B cell (primary cell): ENCODE measurements at regions not wholly inside any gene's neighbourhood (a gene's known extent, or its start where the extent isn't known, plus 50 kb on each side); places are given as distances from the start of the nearest gene placed in this dataset.

Experiments used
- ATAC-seq: fragments of 200-7000 bp; cut with Tn5 transposase; one replicate; pipeline ENCODE4 v1.10.0; 2021; ENCODE audit warnings: low read depth, mild to moderate bottlenecking, moderate number of reproducible peaks, moderate library complexity
- CTCF ChIA-PET: fragments of 350-600 bp; sonication (Branson Sonifier 250); formaldehyde crosslinking; loops from one replicate; lab custom pipeline; 2021; ENCODE audit warnings: antibody characterized with exemption, inconsistent platforms; lab: Charles Lee
- POLR2A ChIA-PET: fragments of 350-600 bp; sonication (Branson Sonifier 250); formaldehyde crosslinking; loops from one replicate; lab custom pipeline; 2021; ENCODE audit warnings: antibody characterized with exemption; lab: Charles Lee
- DNase-seq: peaks from one replicate; pipeline ENCODE4 v3.0.0; 2013
- H2AFZ ChIP-seq: 2 replicates; pipeline ENCODE4 v1.6.1; 2012; ENCODE audit warnings: mild to moderate bottlenecking, low read depth, low read length; ENCODE audit not compliant: insufficient read depth, poor library complexity, severe bottlenecking
- H3K27ac ChIP-seq, 2 donors: 1 replicate in 1 of 2; 2 replicates in 1 of 2; pipeline ENCODE4 v1.5.1; 2012 to 2013; ENCODE audit warnings: low read length in 2 of 2, mild to moderate bottlenecking in 2 of 2, moderate library complexity in 1 of 2
- H3K27me3 ChIP-seq, 4 experiments: fragments of 200-600 bp in 1 of 4; sonication (generic) in 1 of 4; replicated peaks in 1 of 4; 1 replicate in 2 of 4; 2 replicates in 2 of 4; pipeline versions ENCODE4 v1.6.1 to v1.7.0; 2013 to 2016; ENCODE audit warnings: low read length in 3 of 4, mild to moderate bottlenecking in 2 of 4, mixed read lengths in 1 of 4, moderate library complexity in 1 of 4; ENCODE audit not compliant: insufficient read depth in 4 of 4, control insufficient read depth in 3 of 4; ENCODE audit errors: control extremely low read depth in 1 of 4
- H3K36me3 ChIP-seq, 2 experiments: replicated peaks in 1 of 2; 1 replicate in 1 of 2; 2 replicates in 1 of 2; pipeline versions ENCODE4 v1.6.1 to v1.7.1; 2013; ENCODE audit warnings: low read length in 1 of 2; ENCODE audit not compliant: insufficient read depth in 2 of 2, control insufficient read depth in 1 of 2; ENCODE audit errors: control extremely low read depth in 1 of 2, extremely low read depth in 1 of 2
- H3K4me1 ChIP-seq, 2 donors: fragments of 200-600 bp in 1 of 2; sonication (generic) in 1 of 2; 1 replicate in 1 of 2; 2 replicates in 1 of 2; pipeline versions ENCODE4 v1.5.1 to v1.6.1; 2013 to 2017; ENCODE audit warnings: low read length in 2 of 2; ENCODE audit not compliant: control insufficient read depth in 2 of 2, insufficient read depth in 2 of 2
- H3K4me2 ChIP-seq: replicated peaks from 2 replicates; pipeline ENCODE3; 2012; ENCODE audit warnings: mild to moderate bottlenecking, low read depth, low read length; ENCODE audit not compliant: poor library complexity, severe bottlenecking
- H3K4me3 ChIP-seq, 5 experiments: fragments of 200-600 bp in 1 of 5; sonication (generic) in 1 of 5; 1 replicate in 3 of 5; 2 replicates in 2 of 5; pipeline versions ENCODE4 v1.5.1 to v1.7.0; 2011 to 2016; ENCODE audit warnings: low read length in 4 of 5, mild to moderate bottlenecking in 4 of 5, low read depth in 2 of 5, control low read depth in 1 of 5, moderate library complexity in 1 of 5; ENCODE audit not compliant: insufficient read depth in 1 of 5; ENCODE audit errors: control extremely low read depth in 1 of 5, extremely low read depth in 1 of 5
- H3K79me2 ChIP-seq: fragments of 200-600 bp; sonication (generic); one replicate; pipeline ENCODE4 v1.6.0; 2016; ENCODE audit warnings: low read length; ENCODE audit not compliant: control insufficient read depth, insufficient read depth
- H3K9ac ChIP-seq: fragments of 200-600 bp; sonication (generic); 2 replicates; pipeline ENCODE4 v1.6.1; 2017; ENCODE audit warnings: mild to moderate bottlenecking, low read length, moderate library complexity
- H3K9me3 ChIP-seq, 3 donors: one replicate each; pipeline versions ENCODE4 v1.6.1 to v1.7.1; 2013; ENCODE audit warnings: low read length in 2 of 3; ENCODE audit not compliant: control insufficient read depth in 2 of 3, insufficient read depth in 1 of 3; ENCODE audit errors: control extremely low read depth in 1 of 3
- H4K20me1 ChIP-seq: 2 replicates; pipeline ENCODE4 v1.6.0; 2012; ENCODE audit warnings: mild to moderate bottlenecking, low read length; ENCODE audit not compliant: insufficient read depth, control insufficient read depth, poor library complexity, severe bottlenecking
- H3K27ac Mint-ChIP-seq: one replicate; pipeline ENCODE4 v1.8.0; 2021; ENCODE audit warnings: mixed read lengths
- H3K27me3 Mint-ChIP-seq: one replicate; pipeline ENCODE4 v1.8.0; 2021; ENCODE audit warnings: mixed read lengths
- H3K4me1 Mint-ChIP-seq: one replicate; pipeline ENCODE4 v1.8.0; 2021; ENCODE audit warnings: mixed read lengths
- H3K4me3 Mint-ChIP-seq: one replicate; pipeline ENCODE4 v1.8.0; 2021; ENCODE audit warnings: mixed read lengths
- H3K9me3 Mint-ChIP-seq: one replicate; pipeline ENCODE4 v1.8.0; 2022; ENCODE audit warnings: mixed read lengths; ENCODE audit not compliant: insufficient read depth
- EZH2 ChIP-seq: IDR thresholded peaks from 2 replicates; pipeline ENCODE4 v1.6.1; 2012; ENCODE audit warnings: borderline replicate concordance, low read depth, mild to moderate bottlenecking, moderate library complexity, low read length; ENCODE audit not compliant: insufficient read depth, poor library complexity, severe bottlenecking
- WGBS: methylation state at CpG from one replicate; pipeline ENCODE4 v1.1.5; 2013; ENCODE audit warnings: missing lambda C conversion rate; ENCODE audit not compliant: insufficient coverage; 5-methylcytosine and 5-hydroxymethylcytosine counted together
- intact Hi-C: fragments of 100-400 bp; cut with micrococcal nuclease; formaldehyde crosslinking; loops from one replicate; pipeline ENCODE4 v1.10.0; 2022
- TF ChIP-seq, protein P1 (sequence below): fragments of 200-600 bp; IDR thresholded peaks from one replicate; pipeline ENCODE4 v1.8.0; 2022; ENCODE audit warnings: antibody characterized with exemption, mild to moderate bottlenecking

DNA sequence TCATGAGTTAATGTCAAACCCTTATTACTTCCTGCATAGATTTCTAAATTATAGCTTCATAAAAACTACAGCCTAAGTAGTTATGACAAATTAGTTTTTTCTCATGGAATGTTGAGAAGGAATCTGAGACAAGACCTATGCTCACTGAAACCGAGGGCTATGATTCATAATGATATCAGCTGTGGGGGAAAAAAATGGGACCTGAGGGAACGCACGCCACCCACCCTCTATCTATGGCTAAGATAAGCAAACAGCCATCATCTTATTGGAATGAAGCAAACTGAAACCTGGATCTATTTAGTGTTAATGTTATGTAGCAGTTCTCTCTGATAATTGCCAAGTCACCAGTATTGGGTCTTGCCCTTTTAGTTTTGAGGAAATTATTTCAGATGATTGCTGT is 906.9 kb upstream of the RAG2 start:
- Histone ChIP-seq H3K27ac (no peak overlapping the region), H3K4me2 (no peak overlapping the region), H2AFZ (no peak overlapping the region), H4K20me1 (no peaks in the 10 kb centered on the region), H3K79me2 (no peaks in the 10 kb centered on the region), H3K9ac (no peak overlapping the region), H3K4me1 (no peaks in the 10 kb centered on the region), H3K9me3 (no peaks in the 10 kb centered on the region), H3K4me3 (no peak overlapping the region), H3K36me3 (no peaks in the 10 kb centered on the region), H3K27me3 (no peaks in the 10 kb centered on the region)
- no CpG with 5 or more reads among the region's 3 CpGs for WGBS
- ATAC-seq (no peak), DNase-seq (no peak)
- CTCF ChIA-PET, result no interaction called here
- Mint-ChIP-seq H3K4me1 (no peaks in the 10 kb centered on the region), H3K9me3 (peaks cover 5% of the 10 kb centered on the region), H3K27ac (no peak overlapping the region), H3K27me3 (no peaks in the 10 kb centered on the region), H3K4me3 (no peak overlapping the region)
- TF ChIP-seq, protein P1, sequence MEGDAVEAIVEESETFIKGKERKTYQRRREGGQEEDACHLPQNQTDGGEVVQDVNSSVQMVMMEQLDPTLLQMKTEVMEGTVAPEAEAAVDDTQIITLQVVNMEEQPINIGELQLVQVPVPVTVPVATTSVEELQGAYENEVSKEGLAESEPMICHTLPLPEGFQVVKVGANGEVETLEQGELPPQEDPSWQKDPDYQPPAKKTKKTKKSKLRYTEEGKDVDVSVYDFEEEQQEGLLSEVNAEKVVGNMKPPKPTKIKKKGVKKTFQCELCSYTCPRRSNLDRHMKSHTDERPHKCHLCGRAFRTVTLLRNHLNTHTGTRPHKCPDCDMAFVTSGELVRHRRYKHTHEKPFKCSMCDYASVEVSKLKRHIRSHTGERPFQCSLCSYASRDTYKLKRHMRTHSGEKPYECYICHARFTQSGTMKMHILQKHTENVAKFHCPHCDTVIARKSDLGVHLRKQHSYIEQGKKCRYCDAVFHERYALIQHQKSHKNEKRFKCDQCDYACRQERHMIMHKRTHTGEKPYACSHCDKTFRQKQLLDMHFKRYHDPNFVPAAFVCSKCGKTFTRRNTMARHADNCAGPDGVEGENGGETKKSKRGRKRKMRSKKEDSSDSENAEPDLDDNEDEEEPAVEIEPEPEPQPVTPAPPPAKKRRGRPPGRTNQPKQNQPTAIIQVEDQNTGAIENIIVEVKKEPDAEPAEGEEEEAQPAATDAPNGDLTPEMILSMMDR, result no peak
- no peak for TF ChIP-seq EZH2
- intact Hi-C loops, result no loop called here
- POLR2A ChIA-PET, result no interaction called here

DNA sequence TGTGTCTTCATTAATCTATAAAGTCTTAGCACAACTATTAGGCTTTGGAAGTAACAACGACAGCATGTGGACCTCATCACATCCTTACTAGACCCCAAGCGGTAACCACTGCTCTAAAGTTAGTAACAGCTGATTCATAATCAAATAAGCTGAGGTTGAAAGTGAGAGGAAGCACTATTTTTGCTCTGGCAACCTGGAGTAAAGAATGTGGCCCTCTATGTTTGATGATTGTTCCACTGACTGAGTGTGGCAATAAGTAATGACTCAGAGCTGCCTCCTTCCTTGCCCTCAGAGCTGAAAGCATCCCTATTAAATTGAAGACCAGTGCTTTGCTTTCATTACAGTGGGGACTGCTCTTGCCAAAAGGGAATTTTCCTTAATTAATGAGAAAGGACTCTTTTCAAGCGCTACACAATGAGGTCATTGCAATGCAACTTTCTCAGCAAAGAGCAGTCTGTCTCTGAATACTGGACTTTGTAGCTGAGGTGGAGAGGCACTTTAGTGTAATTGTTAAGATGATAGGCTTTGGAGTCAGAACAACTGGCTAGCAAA is 906.1 kb upstream of the RAG2 start:
- Histone ChIP-seq H3K79me2 (no peaks in the 10 kb centered on the region), H3K27ac (no peak overlapping the region), H3K36me3 (no peaks in the 10 kb centered on the region), H3K4me2 (no peak overlapping the region), H4K20me1 (no peaks in the 10 kb centered on the region), H3K4me3 (no peak overlapping the region), H3K9ac (no peak overlapping the region), H3K4me1 (no peaks in the 10 kb centered on the region), H3K9me3 (no peaks in the 10 kb centered on the region), H3K27me3 (no peaks in the 10 kb centered on the region), H2AFZ (no peak overlapping the region)
- no peaks in the 10 kb centered on the region for H3K4me1 Mint-ChIP-seq
- ATAC-seq, result no peak
- DNase-seq, result no peak
- intact Hi-C loops, result no loop called here
- TF ChIP-seq, protein P1, result no peak
- no peak for TF ChIP-seq EZH2
- ChIA-PET CTCF (no interaction called here), POLR2A (no interaction called here)
- no peak overlapping the region for H3K27ac Mint-ChIP-seq
- no peak overlapping the region for H3K4me3 Mint-ChIP-seq
- H3K9me3 Mint-ChIP-seq, result peaks cover 5% of the 10 kb centered on the region
- 100% methylated on average over 1 of the region's 3 CpGs for WGBS
- no peaks in the 10 kb centered on the region for H3K27me3 Mint-ChIP-seq
